PC-3 (cell line): ENCODE measurements at regions not wholly inside any gene's neighbourhood (a gene's known extent, or its start where the extent isn't known, plus 50 kb on each side); places are given as distances from the start of the nearest gene placed in this dataset.

ENCODE experiments used
- CTCF ChIP-seq: fragments of 300-600 bp; sonication (generic); conservative IDR thresholded peaks from 2 replicates; pipeline ENCODE4 v1.5.1; 2017; ENCODE audit warnings: antibody characterized with exemption, low read depth, mild to moderate bottlenecking, low read length
- EZH2 ChIP-seq: fragments of 300-600 bp; sonication (generic); IDR thresholded peaks from one replicate; pipeline ENCODE4 v1.6.1; 2017; ENCODE audit warnings: antibody characterized with exemption, mild to moderate bottlenecking, low read length; ENCODE audit not compliant: unreplicated experiment

GRCh38 chr3:72270730-72271129, 485.8 kb upstream of the PROK2 start:
- TF ChIP-seq CTCF (no peak), EZH2 (no peak)
